Stimulated activated CD8-positive, alpha-beta memory T cell treated with anti-CD3 and anti-CD28 coated beads, Interleukin-7, amount 100 ng/mL, for 1 hour (primary cell): ENCODE measurements at regions not wholly inside any gene's neighbourhood (a gene's known extent, or its start where the extent isn't known, plus 50 kb on each side); places are given as distances from the start of the nearest gene placed in this dataset.

Source experiments
- DNase-seq, 2 donors: peaks; one replicate each; pipeline ENCODE4 v3.0.0-alpha.2; 2020; ENCODE audit warnings: low read depth in 2 of 2

GRCh38 chr14:104425171-104425681 is 154.3 kb upstream of the C14orf180 start:
- no peak for DNase-seq

GRCh38 chr14:104425763-104426646 is 153.6 kb upstream of the C14orf180 start:
- no peak for DNase-seq

- DNase-seq: no peak
These were observed 152.3 kb upstream of the C14orf180 start for GRCh38 chr14:104427131-104427851.

GRCh38 chr14:104428333-104428851 is 151.2 kb upstream of the C14orf180 start:
- DNase-seq: no peak

DNA sequence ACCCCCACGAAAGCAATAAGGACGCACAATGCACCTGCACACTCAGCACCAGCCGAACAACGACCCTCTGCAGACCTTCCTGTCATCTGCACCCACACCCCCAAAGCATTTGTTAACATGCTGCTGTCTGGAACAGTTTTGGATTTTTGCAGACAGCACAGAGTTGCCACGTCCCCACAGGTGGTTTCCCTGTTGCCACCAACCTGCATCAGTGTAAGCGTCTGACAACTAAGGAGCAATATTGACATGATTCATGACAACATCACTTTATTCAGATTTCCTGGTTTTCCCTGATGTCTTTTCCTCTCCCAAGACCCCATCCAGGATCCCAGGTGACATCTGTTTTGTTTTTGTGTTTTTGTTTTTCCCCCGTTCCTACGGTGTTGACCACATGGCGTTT is 150.7 kb upstream of the C14orf180 start:
- DNase-seq: no peak

GRCh38 chr14:104429291-104429861 is 150.2 kb upstream of the C14orf180 start:
- DNase-seq: no peak

DNA sequence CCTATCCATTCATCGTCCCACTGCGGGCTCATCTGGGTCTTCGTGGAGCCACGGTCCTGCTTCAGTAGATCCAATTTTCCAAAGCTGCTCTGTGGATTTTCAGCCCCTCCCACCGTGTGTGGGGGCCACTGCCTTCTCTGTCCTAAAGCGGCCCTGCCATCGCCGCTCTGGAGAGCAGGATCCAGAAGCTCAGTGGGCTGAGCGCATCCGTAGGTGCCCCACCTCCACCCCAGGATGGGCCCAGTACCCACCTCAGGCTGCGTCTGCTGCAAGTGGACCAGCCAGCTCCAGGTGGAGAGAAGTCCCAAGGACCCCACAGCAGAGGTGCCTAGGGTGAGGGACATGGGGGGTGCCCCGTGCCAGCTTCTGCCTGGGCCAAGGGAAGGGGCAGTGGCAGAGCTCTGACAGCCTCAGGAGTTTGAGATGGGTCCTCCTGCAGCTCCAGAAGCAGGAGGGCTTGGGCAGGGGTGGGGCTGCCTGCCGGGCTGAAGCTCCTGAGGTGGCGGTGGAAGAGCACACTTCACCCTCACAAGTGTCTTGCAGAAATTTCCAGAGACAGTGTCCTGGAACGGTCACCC is 148.1 kb upstream of the C14orf180 start:
- DNase-seq: no peak

GRCh38 chr14:104431929-104432541 is 147.5 kb upstream of the C14orf180 start:
- DNase-seq: no peak

GRCh38 chr14:104432611-104433231 is 146.8 kb upstream of the C14orf180 start:
- no peak for DNase-seq

DNA sequence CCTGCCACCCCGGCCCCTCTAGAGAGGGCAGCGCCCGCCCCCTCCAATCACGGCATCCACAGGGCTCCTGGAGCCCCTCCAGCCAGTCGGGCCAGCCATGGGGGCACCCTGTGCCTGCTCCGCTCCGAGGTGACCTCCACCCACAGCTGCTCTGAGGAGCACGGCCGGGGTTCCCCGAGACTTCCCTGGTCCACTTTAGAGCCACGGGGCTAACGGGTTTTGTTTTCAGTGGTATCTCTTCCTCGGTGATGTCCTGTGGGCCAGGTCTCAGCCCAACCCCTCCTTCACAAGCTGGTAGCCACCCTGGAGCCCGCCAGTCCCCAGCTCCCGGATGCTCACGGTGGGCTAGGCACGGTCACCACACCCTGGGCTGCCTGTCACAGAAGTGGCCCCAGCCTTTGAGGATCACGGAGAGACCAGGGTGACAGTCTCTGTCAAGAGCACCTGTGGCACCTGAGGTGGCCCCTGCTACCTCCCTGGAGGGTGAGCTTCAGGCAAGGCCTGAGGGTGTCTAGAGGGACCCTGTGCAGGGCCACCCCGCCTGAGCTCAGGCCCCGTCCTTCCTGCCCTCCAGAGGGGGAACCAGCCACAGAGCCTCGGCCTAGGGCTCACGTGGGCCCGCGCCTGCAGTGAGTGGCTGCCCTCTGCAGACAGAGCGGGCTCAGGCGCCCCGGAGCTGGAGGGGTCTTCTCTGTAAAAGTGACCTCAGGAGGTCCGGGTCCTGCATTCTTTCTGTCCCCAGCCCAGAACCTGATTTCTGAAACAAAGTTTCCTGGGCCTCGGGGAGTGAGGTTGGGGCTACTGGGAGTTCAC is 146.0 kb upstream of the C14orf180 start:
- no peak for DNase-seq

GRCh38 chr14:104434214-104435076 is 145.1 kb upstream of the C14orf180 start:
- no peak for DNase-seq

DNA sequence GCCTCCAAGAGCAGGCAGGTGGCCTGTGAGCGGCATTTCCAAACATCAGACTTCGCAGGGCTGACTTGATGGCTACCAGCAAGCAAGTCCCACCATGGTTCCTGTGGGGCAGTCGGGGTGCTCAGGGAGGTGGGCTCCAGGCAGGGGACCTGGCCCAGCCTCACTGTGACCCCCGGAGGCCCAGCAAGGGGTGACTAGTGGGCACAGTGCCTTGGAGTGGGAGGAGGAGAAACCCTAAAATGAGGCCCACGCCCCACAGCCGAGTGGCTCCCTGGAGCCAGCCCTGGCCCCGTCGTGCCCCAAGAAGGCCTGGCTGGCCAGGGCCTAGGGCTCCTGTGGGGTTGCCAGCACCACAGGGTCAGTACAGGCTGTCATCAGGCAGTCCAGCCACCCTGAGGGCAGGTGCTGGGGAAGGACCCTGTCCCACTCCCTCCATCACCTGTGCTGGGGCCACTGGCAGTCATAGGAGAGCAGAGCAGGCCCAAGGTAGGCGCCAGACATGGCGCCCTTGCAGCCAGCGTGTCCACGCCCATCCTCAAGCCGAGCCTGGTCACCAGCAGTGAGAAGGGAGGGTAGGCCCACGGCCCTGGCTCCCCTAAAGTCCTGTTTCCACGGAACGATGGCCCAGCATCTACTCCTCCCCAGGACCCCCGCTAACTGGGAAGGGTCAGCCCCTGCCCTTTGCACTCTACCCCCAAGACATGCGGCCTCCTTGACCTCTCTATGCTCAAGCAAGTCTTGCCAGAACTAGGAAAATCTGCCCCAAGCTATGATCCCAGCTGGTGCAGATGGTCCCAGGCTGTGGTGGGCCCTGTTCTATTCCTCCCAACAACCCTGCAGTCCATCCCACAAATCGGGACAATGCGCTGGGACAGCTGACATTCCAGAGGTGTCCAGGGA is 144.2 kb upstream of the C14orf180 start:
- DNase-seq: no peak

GRCh38 chr14:104436047-104436591 is 143.4 kb upstream of the C14orf180 start:
- no peak for DNase-seq

DNA sequence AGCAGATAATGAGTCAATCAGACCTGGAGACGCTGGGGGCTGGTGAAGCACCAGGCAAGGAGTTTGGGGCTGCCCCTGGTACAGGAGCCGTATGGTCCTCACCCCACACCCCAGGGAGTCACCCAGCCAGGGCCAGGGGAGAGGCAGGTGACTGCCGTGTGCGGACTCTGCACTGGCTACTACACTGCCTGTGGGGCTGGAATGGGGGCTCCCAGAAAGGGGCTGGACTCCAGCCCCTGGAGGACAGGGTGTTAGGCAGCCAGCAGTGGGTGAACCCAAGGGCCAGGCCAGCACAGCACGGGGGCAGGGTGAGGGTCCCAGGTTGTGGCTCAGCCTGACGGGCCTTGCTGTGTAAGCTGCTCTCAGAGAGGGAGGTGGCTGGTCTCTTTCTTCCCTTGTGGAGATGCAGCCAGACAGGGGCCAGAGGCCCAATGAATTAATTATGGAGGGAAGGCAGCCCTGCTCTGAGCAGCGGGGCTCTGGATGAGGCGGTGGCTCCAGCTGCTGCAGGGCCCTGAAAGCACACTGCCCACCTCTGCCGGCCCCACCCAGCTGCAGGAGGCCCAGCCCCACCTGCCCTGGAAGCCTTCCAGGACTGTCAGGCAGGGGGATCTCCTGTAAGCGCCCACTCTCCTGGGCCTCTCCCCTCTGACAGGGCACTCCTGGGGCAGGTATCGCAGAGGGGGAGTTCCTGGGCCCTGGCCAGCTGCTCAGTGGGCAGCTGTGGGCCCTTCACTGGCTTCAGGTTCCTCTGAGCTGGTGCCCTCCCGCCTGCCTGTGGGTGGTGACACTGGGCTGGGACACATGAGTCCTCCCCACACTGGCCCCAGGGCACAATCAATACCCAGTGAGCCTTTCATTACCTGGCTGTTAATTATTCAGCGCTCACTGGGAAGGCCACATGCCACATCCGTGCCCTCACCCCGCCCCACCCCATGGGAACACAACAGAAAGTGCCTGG is 142.5 kb upstream of the C14orf180 start:
- DNase-seq: no peak

- no peak for DNase-seq
These were observed 141.9 kb upstream of the C14orf180 start for GRCh38 chr14:104437703-104438102.

DNA sequence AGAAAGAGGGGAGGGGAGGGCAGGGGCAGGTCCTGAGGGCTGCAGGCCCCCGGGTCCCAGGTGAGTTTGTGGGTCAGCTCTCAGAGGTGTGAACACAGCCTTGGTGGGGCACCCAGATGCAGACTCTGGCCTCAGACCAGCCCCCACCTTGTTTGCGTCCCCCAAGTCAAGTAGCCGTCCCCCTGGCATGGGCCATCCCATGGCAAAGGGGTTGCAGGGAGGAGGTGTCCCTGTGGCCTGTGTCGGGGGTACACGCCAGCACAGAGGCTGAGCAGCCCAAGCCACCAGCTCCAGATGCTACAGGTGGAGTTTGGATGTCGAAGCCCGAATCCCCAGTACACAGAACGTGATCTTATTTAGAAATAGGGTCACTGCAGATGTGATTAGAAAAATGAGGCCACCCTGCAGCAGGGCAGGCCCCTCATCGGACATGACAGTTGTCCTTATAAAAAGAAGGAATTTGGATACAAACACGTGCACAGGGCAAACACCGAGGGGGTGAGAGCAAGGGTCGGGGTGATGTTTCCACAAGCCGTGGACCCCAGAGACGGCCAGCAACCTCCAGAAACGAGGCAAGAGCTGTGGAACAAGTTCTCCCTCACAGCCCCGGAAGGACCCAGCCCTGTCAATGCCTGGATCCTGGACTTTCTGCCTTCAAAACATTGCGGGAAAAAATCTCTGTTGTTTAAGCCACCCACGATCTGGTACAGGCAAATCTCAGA is 141.2 kb upstream of the C14orf180 start:
- no peak for DNase-seq
